PC-3 (cell line): ENCODE measurements at regions not wholly inside any gene's neighbourhood (a gene's known extent, or its start where the extent isn't known, plus 50 kb on each side); places are given as distances from the start of the nearest gene placed in this dataset.

Source experiments
- EZH2phosphoT487 ChIP-seq: fragments of 300-600 bp; sonication (generic); IDR thresholded peaks from 2 replicates; pipeline ENCODE4 v1.6.1; 2018; ENCODE audit warnings: mild to moderate bottlenecking, antibody characterized with exemption, low read length, borderline replicate concordance
- TF ChIP-seq, protein P1 (sequence below): fragments of 300-600 bp; sonication (generic); conservative IDR thresholded peaks from 2 replicates; pipeline ENCODE4 v1.5.1; 2017; ENCODE audit warnings: antibody characterized with exemption, low read depth, mild to moderate bottlenecking, low read length

DNA sequence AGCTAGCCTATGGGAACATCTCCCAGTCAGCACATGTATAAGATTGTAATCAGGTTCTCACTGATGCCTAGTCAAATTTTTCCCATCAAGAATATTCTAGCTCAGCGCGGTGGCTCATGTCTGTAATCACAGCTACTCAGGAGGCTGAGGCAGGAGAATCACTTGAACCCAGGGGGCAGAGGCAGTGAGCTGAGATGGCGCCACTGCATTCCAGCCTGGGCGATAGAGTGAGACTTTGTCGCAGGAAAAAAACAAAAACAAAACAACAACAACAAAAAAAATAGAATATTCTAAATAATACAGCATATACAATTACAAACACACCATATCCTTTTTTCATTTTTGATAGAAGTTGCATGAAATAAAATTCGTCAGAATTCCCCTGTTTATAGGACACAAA lies 67.5 kb upstream of the MYCN start:
- TF ChIP-seq, protein P1, sequence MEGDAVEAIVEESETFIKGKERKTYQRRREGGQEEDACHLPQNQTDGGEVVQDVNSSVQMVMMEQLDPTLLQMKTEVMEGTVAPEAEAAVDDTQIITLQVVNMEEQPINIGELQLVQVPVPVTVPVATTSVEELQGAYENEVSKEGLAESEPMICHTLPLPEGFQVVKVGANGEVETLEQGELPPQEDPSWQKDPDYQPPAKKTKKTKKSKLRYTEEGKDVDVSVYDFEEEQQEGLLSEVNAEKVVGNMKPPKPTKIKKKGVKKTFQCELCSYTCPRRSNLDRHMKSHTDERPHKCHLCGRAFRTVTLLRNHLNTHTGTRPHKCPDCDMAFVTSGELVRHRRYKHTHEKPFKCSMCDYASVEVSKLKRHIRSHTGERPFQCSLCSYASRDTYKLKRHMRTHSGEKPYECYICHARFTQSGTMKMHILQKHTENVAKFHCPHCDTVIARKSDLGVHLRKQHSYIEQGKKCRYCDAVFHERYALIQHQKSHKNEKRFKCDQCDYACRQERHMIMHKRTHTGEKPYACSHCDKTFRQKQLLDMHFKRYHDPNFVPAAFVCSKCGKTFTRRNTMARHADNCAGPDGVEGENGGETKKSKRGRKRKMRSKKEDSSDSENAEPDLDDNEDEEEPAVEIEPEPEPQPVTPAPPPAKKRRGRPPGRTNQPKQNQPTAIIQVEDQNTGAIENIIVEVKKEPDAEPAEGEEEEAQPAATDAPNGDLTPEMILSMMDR: no peak
- no peak for TF ChIP-seq EZH2phosphoT487
